CD1c-positive myeloid dendritic cell (primary cell): ENCODE measurements at regions not wholly inside any gene's neighbourhood (a gene's known extent, or its start where the extent isn't known, plus 50 kb on each side); places are given as distances from the start of the nearest gene placed in this dataset.

Experiments
- DNase-seq: peaks from one replicate; pipeline ENCODE4 v3.0.0-alpha.2; 2016; ENCODE audit errors: extremely low spot score

GRCh38 chr1:43008115-43009060 is 49.7 kb upstream of the SLC2A1 start:
- DNase-seq, result no peak
